GM06990 (cell line): ENCODE measurements at regions not wholly inside any gene's neighbourhood (a gene's known extent, or its start where the extent isn't known, plus 50 kb on each side); places are given as distances from the start of the nearest gene placed in this dataset.
"Not testable (repeated sequence)": the region's sequence is repeated elsewhere in the genome, so short reads cannot be mapped to it uniquely, and the experiment has no call there.

Experiments used
- DNase-seq: peaks from one replicate; pipeline ENCODE4 v3.0.0-alpha.2; 2011; ENCODE audit not compliant: insufficient read length; ENCODE audit errors: extremely low read depth
- H3K27me3 ChIP-seq: replicated peaks from 2 replicates; pipeline ENCODE4 v1.6.0; 2011; ENCODE audit warnings: low read length; ENCODE audit not compliant: control insufficient read depth, insufficient read depth
- H3K36me3 ChIP-seq: 2 replicates; pipeline ENCODE4 v1.5.1; 2011; ENCODE audit warnings: low read length; ENCODE audit not compliant: control insufficient read depth, insufficient read depth
- H3K4me3 ChIP-seq: replicated peaks from 2 replicates; pipeline ENCODE4 v1.5.1; 2011; ENCODE audit warnings: low read depth, mild to moderate bottlenecking, control low read depth, low read length
- CTCF ChIP-seq: IDR thresholded peaks from 2 replicates; pipeline ENCODE4 v1.5.1; 2011; ENCODE audit warnings: low read length, control low read depth, mild to moderate bottlenecking, inconsistent platforms; ENCODE audit not compliant: insufficient read depth, poor library complexity, severe bottlenecking

- not testable (repeated sequence) for H3K27me3 ChIP-seq, DNase-seq, H3K36me3 ChIP-seq, H3K4me3 ChIP-seq
Observed at GRCh38 chr21:8987896-8988295, 1533.5 kb upstream of the TPTE start.

- TF ChIP-seq CTCF: no peak
- Histone ChIP-seq H3K27me3 (no peaks in the 10 kb centered on the region), H3K36me3 (no peaks in the 10 kb centered on the region), H3K4me3 (no peak overlapping the region)
- no peak for DNase-seq
Observed at GRCh38 chr21:8988696-8989095, 1532.7 kb upstream of the TPTE start.

- DNase-seq: no peak
- no peak for TF ChIP-seq CTCF
- H3K4me3 ChIP-seq: no peak overlapping the region
- no peaks in the 10 kb centered on the region for H3K27me3 ChIP-seq
- no peaks in the 10 kb centered on the region for H3K36me3 ChIP-seq
Observed at GRCh38 chr21:8989261-8989711, 1532.1 kb upstream of the TPTE start.

GRCh38 chr21:8989721-8990325 lies 1531.6 kb upstream of the TPTE start:
- no peak overlapping the region for H3K4me3 ChIP-seq
- DNase-seq: no peak
- H3K36me3 ChIP-seq: no peaks in the 10 kb centered on the region
- no peaks in the 10 kb centered on the region for H3K27me3 ChIP-seq
- no peak for TF ChIP-seq CTCF

- Histone ChIP-seq H3K4me3 (no peak overlapping the region), H3K27me3 (no peaks in the 10 kb centered on the region), H3K36me3 (no peaks in the 10 kb centered on the region)
- no peak for DNase-seq
- no peak for TF ChIP-seq CTCF
Observed at GRCh38 chr21:8990326-8991087, 1530.9 kb upstream of the TPTE start.

GRCh38 chr21:8991088-8991907 lies 1530.1 kb upstream of the TPTE start:
- Histone ChIP-seq H3K27me3 (no peaks in the 10 kb centered on the region), H3K4me3 (no peak overlapping the region), H3K36me3 (no peaks in the 10 kb centered on the region)
- no peak for DNase-seq
- TF ChIP-seq CTCF: no peak
